GM10248 (cell line): ENCODE measurements at regions not wholly inside any gene's neighbourhood (a gene's known extent, or its start where the extent isn't known, plus 50 kb on each side); places are given as distances from the start of the nearest gene placed in this dataset.

Experiments
- CTCF ChIA-PET: fragments of 300-600 bp; sonication (Branson Sonifier 250); formaldehyde crosslinking; extraction: SDS; loops from one replicate; lab custom pipeline; 2021; ENCODE audit warnings: antibody characterized with exemption; lab: Yijun Ruan, JAX
- POLR2A ChIA-PET: fragments of 350-650 bp; sonication (Branson Sonifier 250); formaldehyde crosslinking; extraction: SDS; loops from one replicate; lab custom pipeline; 2020; ENCODE audit warnings: antibody characterized with exemption; lab: Yijun Ruan, JAX
- DNase-seq: peaks from one replicate; pipeline ENCODE4 v3.0.0; 2012; ENCODE audit errors: extremely low spot score
- CTCF ChIP-seq: IDR thresholded peaks from 2 replicates; pipeline ENCODE4 v1.5.1; 2012; ENCODE audit warnings: mild to moderate bottlenecking, low read depth; ENCODE audit errors: extremely low read depth, missing control alignments, control extremely low read depth

GRCh38 chr6:154605178-154605881, 94.8 kb upstream of the CNKSR3 start:
- peak; percentile 37 for DNase-seq
- POLR2A ChIA-PET: no interaction called here
- TF ChIP-seq CTCF: no peak
- CTCF ChIA-PET: interaction anchor here (0.7 to 0.9 kb wide), 2 partner anchors 11 to 12 kb away, joined by 3 read pairs; no protein-coding TSS in a partner anchor

- POLR2A ChIA-PET: no interaction called here
- no peak for DNase-seq
- CTCF ChIA-PET: interaction anchor here (0.7 kb wide), 1 partner anchor 10 kb away, joined by 3 read pairs; no protein-coding TSS in a partner anchor
- no peak for TF ChIP-seq CTCF
These were observed 95.4 kb upstream of the CNKSR3 start for GRCh38 chr6:154605882-154606370.

GRCh38 chr6:154606457-154606856, 96.0 kb upstream of the CNKSR3 start:
- ChIA-PET POLR2A (no interaction called here), CTCF (no interaction called here)
- DNase-seq: peak; percentile 81
- no peak for TF ChIP-seq CTCF

GRCh38 chr6:154606860-154607259, 96.4 kb upstream of the CNKSR3 start:
- ChIA-PET POLR2A (no interaction called here), CTCF (no interaction called here)
- no peak for TF ChIP-seq CTCF
- DNase-seq: no peak

GRCh38 chr6:154611241-154611640, 100.8 kb upstream of the CNKSR3 start:
- POLR2A ChIA-PET: no interaction called here
- CTCF ChIA-PET: interaction anchor here (0.6 kb wide), 1 partner anchor 65 kb away, joined by 3 read pairs; no protein-coding TSS in a partner anchor
- peak; percentile 19 for DNase-seq
- no peak for TF ChIP-seq CTCF

- ChIA-PET POLR2A (no interaction called here), CTCF (interaction anchor here (0.6 kb wide), 1 partner anchor 64 kb away, joined by 3 read pairs; no protein-coding TSS in a partner anchor)
- TF ChIP-seq CTCF: no peak
- DNase-seq: no peak
These were observed 101.4 kb upstream of the CNKSR3 start for GRCh38 chr6:154611847-154612246.
